Stomach (tissue), 8 donors: ENCODE measurements at regions not wholly inside any gene's neighbourhood (a gene's known extent, or its start where the extent isn't known, plus 50 kb on each side); places are given as distances from the start of the nearest gene placed in this dataset.
A peak's percentile ranks its signal among the peaks of the same experiment; 100 is the strongest.

Source experiments
- DNase-seq, 2 donors: peaks; one replicate each; pipeline versions ENCODE4 v3.0.0 to v3.0.0-alpha.2; 2013 to 2019
- H3K27ac ChIP-seq, 5 donors: fragments of 200-600 bp in 4 of 5; sonication (generic) in 4 of 5; one replicate each; pipeline ENCODE4 v1.5.1; 2013 to 2019; ENCODE audit warnings: mild to moderate bottlenecking in 1 of 5, moderate library complexity in 1 of 5
- H3K27me3 ChIP-seq, 3 donors: fragments of 200-600 bp; sonication (generic); one replicate each; pipeline ENCODE4 v1.5.1; 2017 to 2019; ENCODE audit warnings: mixed run types in 1 of 3
- H3K36me3 ChIP-seq, 4 donors: fragments of 200-600 bp; sonication (generic); 1 replicate in 3 of 4; 2 replicates in 1 of 4; pipeline ENCODE4 v1.5.1; 2016 to 2019
- H3K4me1 ChIP-seq, 4 donors: fragments of 200-600 bp; sonication (generic); one replicate each; pipeline ENCODE4 v1.5.1; 2016 to 2019
- H3K4me3 ChIP-seq, 4 donors: fragments of 200-600 bp; sonication (generic) in 3 of 4; one replicate each; pipeline ENCODE4 v1.5.1; 2016 to 2019; ENCODE audit warnings: mild to moderate bottlenecking in 1 of 4
- H3K9me3 ChIP-seq, 4 donors: fragments of 200-600 bp; sonication (generic); one replicate each; pipeline ENCODE4 v1.5.1; 2016 to 2019
- EP300 ChIP-seq: sonication (generic); formaldehyde crosslinking; IDR thresholded peaks from one replicate; pipeline ENCODE4 v1.6.1; 2017; ENCODE audit warnings: antibody characterized with exemption
- POLR2A ChIP-seq, 4 donors: fragments of 450-650 bp; IDR thresholded peaks; one replicate each; pipeline ENCODE4 v1.6.1; 2016; ENCODE audit warnings: antibody characterized with exemption in 4 of 4, control low read depth in 2 of 4, mild to moderate bottlenecking in 1 of 4, moderate library complexity in 1 of 4
- POLR2AphosphoS5 ChIP-seq, 3 donors: sonication (generic); formaldehyde crosslinking; IDR thresholded peaks; one replicate each; pipeline ENCODE4 v1.6.1; 2016; ENCODE audit warnings: antibody characterized with exemption in 3 of 3
- WGBS, 5 donors: extraction: QIAGEN DNeasy Blood & Tissue Kit in 3 of 5; methylation state at CpG; one replicate each; pipeline versions ENCODE4 v1.1.5 to v1.1.7; 2013 to 2018; 5-methylcytosine and 5-hydroxymethylcytosine counted together
- intact Hi-C: fragments of 100-400 bp; cut with DNase I; formaldehyde crosslinking; loops from one replicate; pipeline ENCODE4 v1.15.1; 2023; ENCODE audit warnings: low total_unique reads
- TF ChIP-seq, protein P1 (sequence below), 7 experiments: fragments of 450-650 bp in 4 of 7; fragments of 200-600 bp in 3 of 7; sonication (generic) in 3 of 7; IDR thresholded peaks; one replicate each; pipeline ENCODE4 v1.5.1; 2016 to 2019; ENCODE audit warnings: antibody characterized with exemption in 7 of 7, control low read depth in 2 of 7, mild to moderate bottlenecking in 1 of 7
- donor health status: healthy with polysubstance abuse.
- donor health status: Bipolar disorder and iron deficiency.
- donor health status: healthy.

DNA sequence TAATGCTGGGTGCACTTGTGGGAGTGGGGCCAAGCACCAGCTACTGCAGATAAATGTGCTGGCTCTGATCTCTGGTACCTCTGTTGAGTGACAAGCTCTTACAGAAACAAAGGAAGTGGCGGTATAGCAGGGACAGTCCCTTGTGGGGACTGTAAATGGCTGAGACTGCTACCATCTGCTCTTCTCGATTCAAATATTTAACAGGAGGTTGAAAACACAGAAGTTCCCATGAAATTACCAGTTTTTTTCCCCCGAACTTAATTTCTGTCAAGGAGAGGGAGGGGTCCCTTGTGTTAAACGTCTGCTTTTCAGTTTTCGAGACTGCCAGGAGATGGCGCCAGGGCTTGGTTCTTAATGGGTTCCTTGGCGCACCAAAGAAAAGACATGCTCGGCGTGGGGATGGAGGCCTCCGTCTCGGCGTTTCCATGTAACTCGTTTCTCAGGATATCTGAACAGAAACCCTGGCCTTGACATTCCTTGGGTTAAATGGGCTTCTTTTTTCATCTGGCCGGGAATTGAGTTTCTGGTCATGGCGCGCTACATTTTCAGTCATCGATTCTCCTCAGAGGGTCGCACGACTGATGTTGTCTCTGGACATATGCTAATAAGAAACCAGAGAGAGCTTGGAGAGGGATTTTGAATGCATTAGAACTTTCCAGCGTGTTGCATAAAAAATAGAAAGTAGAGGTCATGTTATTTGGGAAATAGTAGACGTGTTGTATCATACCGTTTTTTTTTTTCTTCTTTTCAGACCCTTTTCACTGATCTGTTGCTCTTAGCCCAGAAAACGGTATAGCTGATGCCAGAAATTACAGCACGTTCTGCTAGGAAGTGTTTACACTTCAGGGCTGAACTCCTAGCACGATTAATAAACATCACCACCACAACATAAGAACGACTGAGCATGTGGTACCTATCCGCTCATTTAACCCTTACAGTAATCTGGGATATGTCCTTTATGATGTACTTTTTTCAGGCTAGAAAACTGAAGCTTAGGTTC, 64.0 kb downstream of the CARTPT start:
- peak overlapping the region; percentile 30 to 81 (median 47) for H3K27ac ChIP-seq
- H3K4me3 ChIP-seq: peak overlapping the region; percentile 12 to 36 (median 26)

DNA sequence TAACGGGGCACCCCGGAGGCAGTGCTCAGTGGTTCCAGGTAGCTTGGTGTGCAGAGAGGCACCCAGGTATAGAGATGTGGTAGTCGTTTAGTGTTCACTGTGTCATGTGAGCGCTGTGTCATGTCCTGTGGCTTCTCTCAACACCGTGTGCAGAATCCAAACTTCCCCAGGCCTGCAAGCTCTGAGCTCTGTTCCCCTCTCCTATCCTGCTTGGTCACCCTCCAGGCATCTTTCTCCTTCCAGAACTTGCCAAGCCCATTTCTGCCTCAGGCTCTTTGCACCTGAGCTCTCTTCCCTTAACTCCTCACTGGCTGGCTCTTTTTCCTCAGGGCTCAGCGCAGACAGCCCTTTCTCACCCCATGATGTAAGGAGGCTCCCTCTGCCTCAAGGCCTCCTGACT, 64.8 kb downstream of the CARTPT start:
- 79 to 87% (median 83%) methylated on average over 6 of the region's 6 CpGs for WGBS, 5 donors
- intact Hi-C loops: loop anchor here (5.0 kb wide), 1 partner anchor 233 kb away; no protein-coding TSS in a partner anchor

More for the DNA sequence above, 64.0 kb downstream of the CARTPT start:
- H3K4me1 ChIP-seq: peaks cover 0 to 22% (median 16%) of the 10 kb centered on the region in 4 donors
- TF ChIP-seq POLR2AphosphoS5 (IDR thresholded peaks at IDR 0.05) (peak in 1 of 3 donors; percentile 28), EP300 (no peak)
- TF ChIP-seq, protein P1, sequence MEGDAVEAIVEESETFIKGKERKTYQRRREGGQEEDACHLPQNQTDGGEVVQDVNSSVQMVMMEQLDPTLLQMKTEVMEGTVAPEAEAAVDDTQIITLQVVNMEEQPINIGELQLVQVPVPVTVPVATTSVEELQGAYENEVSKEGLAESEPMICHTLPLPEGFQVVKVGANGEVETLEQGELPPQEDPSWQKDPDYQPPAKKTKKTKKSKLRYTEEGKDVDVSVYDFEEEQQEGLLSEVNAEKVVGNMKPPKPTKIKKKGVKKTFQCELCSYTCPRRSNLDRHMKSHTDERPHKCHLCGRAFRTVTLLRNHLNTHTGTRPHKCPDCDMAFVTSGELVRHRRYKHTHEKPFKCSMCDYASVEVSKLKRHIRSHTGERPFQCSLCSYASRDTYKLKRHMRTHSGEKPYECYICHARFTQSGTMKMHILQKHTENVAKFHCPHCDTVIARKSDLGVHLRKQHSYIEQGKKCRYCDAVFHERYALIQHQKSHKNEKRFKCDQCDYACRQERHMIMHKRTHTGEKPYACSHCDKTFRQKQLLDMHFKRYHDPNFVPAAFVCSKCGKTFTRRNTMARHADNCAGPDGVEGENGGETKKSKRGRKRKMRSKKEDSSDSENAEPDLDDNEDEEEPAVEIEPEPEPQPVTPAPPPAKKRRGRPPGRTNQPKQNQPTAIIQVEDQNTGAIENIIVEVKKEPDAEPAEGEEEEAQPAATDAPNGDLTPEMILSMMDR (IDR thresholded peaks at IDR 0.05): peak in 5 of 7 experiments; percentile 31 to 69 (median 56)
- intact Hi-C loops: loop anchor here (5.0 kb wide), 1 partner anchor 234 kb away; no protein-coding TSS in a partner anchor
- H3K27me3 ChIP-seq: no peaks in the 10 kb centered on the region
- H3K9me3 ChIP-seq: no peaks in the 10 kb centered on the region
- DNase-seq: peak; percentile 69 to 93
- H3K36me3 ChIP-seq: no peaks in the 10 kb centered on the region
- 26 to 33% (median 31%) methylated on average over 27 of the region's 27 CpGs for WGBS, 5 donors

DNA sequence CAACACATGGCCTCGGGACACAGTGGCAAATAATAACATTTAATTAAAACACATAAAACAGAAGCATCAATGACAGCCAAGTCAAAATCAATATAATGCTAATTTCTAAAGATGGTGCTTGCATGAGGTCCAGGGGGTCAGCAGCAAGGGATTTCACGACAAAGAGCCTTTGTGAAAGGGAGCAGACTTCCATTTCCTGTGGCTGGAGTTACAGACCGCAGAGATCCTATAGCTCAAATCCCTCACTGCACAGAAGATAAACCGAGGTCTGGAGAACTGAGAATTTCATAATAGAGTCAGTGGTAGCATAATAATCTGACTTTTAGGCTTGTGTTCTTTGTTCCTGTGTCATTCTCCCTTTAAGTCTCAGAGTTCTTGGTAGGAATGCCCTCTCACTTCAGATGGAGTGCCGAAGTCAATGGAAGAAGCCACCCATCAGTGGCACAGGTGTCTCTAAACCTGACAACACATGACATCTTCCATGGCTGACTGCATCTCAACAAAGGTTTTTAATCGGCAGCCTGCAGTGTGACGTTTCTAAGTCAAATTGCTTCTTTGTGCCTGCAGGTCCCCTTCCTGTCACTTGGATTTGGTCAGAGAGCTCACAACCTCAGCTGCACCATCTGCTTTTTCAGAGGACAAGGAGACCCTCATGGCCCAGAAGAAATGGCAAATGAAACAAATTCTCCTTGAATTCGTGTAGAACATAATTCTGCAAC, 67.4 kb downstream of the CARTPT start:
- H3K9me3 ChIP-seq: peaks cover 0 to 1% (median 0%) of the 10 kb centered on the region in 4 donors
- H3K27me3 ChIP-seq: peaks cover 0 to 7% (median 3%) of the 10 kb centered on the region in 3 donors
- intact Hi-C loops: no loop called here
- 70 to 75% (median 74%) methylated on average over 8 of the region's 8 CpGs for WGBS, 5 donors
- no peak for DNase-seq
- no peak overlapping the region for H3K4me3 ChIP-seq
- H3K27ac ChIP-seq: no peak overlapping the region
- TF ChIP-seq POLR2AphosphoS5 (IDR thresholded peaks at IDR 0.05) (no peak), POLR2A (IDR thresholded peaks at IDR 0.05) (no peak)
- peaks cover 0 to 22% (median 16%) of the 10 kb centered on the region in 4 donors for H3K4me1 ChIP-seq
- H3K36me3 ChIP-seq: no peaks in the 10 kb centered on the region

More for the DNA sequence above, 64.8 kb downstream of the CARTPT start:
- peak in 1 of 2 donors; percentile 5 for DNase-seq
- H3K36me3 ChIP-seq: no peaks in the 10 kb centered on the region
- no peaks in the 10 kb centered on the region for H3K27me3 ChIP-seq
- no peak overlapping the region for H3K4me3 ChIP-seq
- H3K27ac ChIP-seq: peak overlapping the region in 4 of 5 donors; percentile 26 to 81 (median 60)
- no peaks in the 10 kb centered on the region for H3K9me3 ChIP-seq
- no peak for TF ChIP-seq POLR2AphosphoS5 (IDR thresholded peaks at IDR 0.05)
- no peak for TF ChIP-seq POLR2A (IDR thresholded peaks at IDR 0.05)
- TF ChIP-seq, protein P1 (IDR thresholded peaks at IDR 0.05): no peak
- no peak for TF ChIP-seq EP300
- H3K4me1 ChIP-seq: peaks cover 0 to 22% (median 16%) of the 10 kb centered on the region in 4 donors

DNA sequence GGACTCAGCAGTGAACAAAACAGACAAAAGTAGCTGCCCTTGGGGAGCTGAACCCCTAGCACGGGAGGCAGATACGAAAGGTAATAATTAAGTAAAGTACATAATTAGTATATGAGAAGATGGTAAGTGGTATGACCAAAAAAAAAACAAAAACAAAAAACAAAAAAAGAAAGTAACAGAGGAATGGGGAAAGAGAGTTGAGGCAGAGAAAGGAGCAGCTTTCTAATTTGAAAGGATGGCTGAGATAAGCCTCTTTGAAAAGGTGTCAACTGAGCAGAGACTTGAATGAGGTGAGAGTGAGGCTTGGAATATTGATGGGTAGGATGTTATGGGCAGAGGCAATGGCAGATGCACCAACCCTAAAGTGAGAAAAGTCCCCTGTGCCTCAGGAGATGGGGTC, 69.7 kb downstream of the CARTPT start:
- intact Hi-C loops: no loop called here
- DNase-seq: no peak
- Histone ChIP-seq H3K9me3 (peaks cover 0 to 10% (median 7%) of the 10 kb centered on the region in 4 donors), H3K36me3 (no peaks in the 10 kb centered on the region), H3K4me3 (no peak overlapping the region), H3K4me1 (peaks cover 0 to 3% (median 1%) of the 10 kb centered on the region in 4 donors), H3K27me3 (peaks cover 0 to 7% (median 3%) of the 10 kb centered on the region in 3 donors), H3K27ac (no peak overlapping the region)
- TF ChIP-seq POLR2A (IDR thresholded peaks at IDR 0.05) (no peak), EP300 (no peak)
- WGBS, 5 donors: 92 to 99% (median 95%) methylated on average over 2 of the region's 2 CpGs

DNA sequence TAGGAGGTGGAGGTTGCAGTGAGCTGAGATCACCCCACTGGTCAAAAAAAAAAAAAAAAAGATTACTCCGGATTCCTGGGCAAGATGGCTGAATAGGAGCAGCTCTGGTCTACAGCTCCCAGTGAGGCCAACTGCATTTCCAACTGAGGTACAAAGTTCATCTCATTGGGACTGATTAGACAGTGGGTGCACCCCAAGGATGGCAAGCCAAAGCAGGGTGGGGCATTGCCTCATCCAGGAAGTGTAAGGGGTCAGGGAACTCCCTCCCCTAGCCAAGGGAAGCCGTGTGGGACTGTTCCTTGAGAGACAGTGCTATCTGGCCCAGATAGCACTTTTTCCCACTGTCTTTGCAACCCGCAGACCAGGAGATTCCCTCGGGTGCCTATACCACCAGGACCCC, 70.7 kb downstream of the CARTPT start:
- H3K27me3 ChIP-seq: peaks cover 0 to 7% (median 3%) of the 10 kb centered on the region in 3 donors
- no peak for DNase-seq
- intact Hi-C loops: no loop called here
- 71 to 84% (median 72%) methylated on average over 2 to 4 of the region's 4 CpGs for WGBS, 5 donors
- H3K36me3 ChIP-seq: no peaks in the 10 kb centered on the region
- H3K9me3 ChIP-seq: peaks cover 6 to 19% (median 16%) of the 10 kb centered on the region in 4 donors
- no peak overlapping the region for H3K4me3 ChIP-seq
- no peak overlapping the region for H3K27ac ChIP-seq
- TF ChIP-seq, protein P1 (IDR thresholded peaks at IDR 0.05): no peak
- no peak for TF ChIP-seq EP300
- no peak for TF ChIP-seq POLR2AphosphoS5 (IDR thresholded peaks at IDR 0.05)
- TF ChIP-seq POLR2A (IDR thresholded peaks at IDR 0.05): no peak
- H3K4me1 ChIP-seq: no peaks in the 10 kb centered on the region
